ENCODE measurements at regions not wholly inside any gene's neighbourhood (a gene's known extent, or its start where the extent isn't known, plus 50 kb on each side); places are given as distances from the start of the nearest gene placed in this dataset.
"Not testable (repeated sequence)": the region's sequence is repeated elsewhere in the genome, so short reads cannot be mapped to it uniquely, and the experiment has no call there.

GRCh38 chr9:30646639-30647038 is 1737.8 kb upstream of the ACO1 start:
- TF ChIP-seq EZH2phosphoT487 (IDR thresholded peaks at IDR 0.05; ENCODE audit: low read depth); CTCF (IDR thresholded peaks at IDR 0.05; ENCODE audit: low read depth, low read length): not testable (repeated sequence)
